GM12874 (cell line): ENCODE measurements at regions not wholly inside any gene's neighbourhood (a gene's known extent, or its start where the extent isn't known, plus 50 kb on each side); places are given as distances from the start of the nearest gene placed in this dataset.

Experiments used
- CTCF ChIP-seq: IDR thresholded peaks from 2 replicates; pipeline ENCODE4 v1.5.1; 2011; ENCODE audit warnings: low read depth, mild to moderate bottlenecking, control low read depth, low read length, moderate library complexity; ENCODE audit not compliant: insufficient read depth

GRCh38 chr3:28924744-28925360 is 356.0 kb upstream of the RBMS3 start:
- TF ChIP-seq CTCF, result no peak

- TF ChIP-seq CTCF, result no peak
Observed at GRCh38 chr3:28933337-28933736, 347.5 kb upstream of the RBMS3 start.

GRCh38 chr3:28934126-28934813 is 346.6 kb upstream of the RBMS3 start:
- no peak for TF ChIP-seq CTCF

GRCh38 chr3:28935146-28935545 is 345.7 kb upstream of the RBMS3 start:
- no peak for TF ChIP-seq CTCF

GRCh38 chr3:28936154-28936553 is 344.7 kb upstream of the RBMS3 start:
- no peak for TF ChIP-seq CTCF

- no peak for TF ChIP-seq CTCF
Observed at GRCh38 chr3:28940530-28940929, 340.3 kb upstream of the RBMS3 start.

GRCh38 chr3:28940994-28941393 is 339.9 kb upstream of the RBMS3 start:
- TF ChIP-seq CTCF, result no peak
